Activated CD8-positive, alpha-beta T cell treated with anti-CD3 and anti-CD28 coated beads for 36 hours (primary cell): ENCODE measurements at regions not wholly inside any gene's neighbourhood (a gene's known extent, or its start where the extent isn't known, plus 50 kb on each side); places are given as distances from the start of the nearest gene placed in this dataset.

Source experiments
- ATAC-seq: fragments of 200-7000 bp; cut with Tn5 transposase; one replicate; pipeline ENCODE4 v1.10.0; 2021; ENCODE audit warnings: mild to moderate bottlenecking, moderate library complexity
- CTCF ChIA-PET: fragments of 350-600 bp; sonication (Branson Sonifier 250); formaldehyde crosslinking; loops from one replicate; lab custom pipeline; 2021; ENCODE audit warnings: antibody characterized with exemption; lab: Charles Lee
- POLR2A ChIA-PET: fragments of 350-600 bp; sonication (Branson Sonifier 250); formaldehyde crosslinking; loops from one replicate; lab custom pipeline; 2021; ENCODE audit warnings: antibody characterized with exemption; lab: Charles Lee
- DNase-seq: peaks from one replicate; pipeline ENCODE4 v3.0.0-alpha.2; 2020
- H3K27ac Mint-ChIP-seq: one replicate; pipeline ENCODE4 v1.8.0; 2021; ENCODE audit warnings: mild to moderate bottlenecking, mixed read lengths
- H3K27me3 Mint-ChIP-seq: one replicate; pipeline ENCODE4 v1.8.0; 2021; ENCODE audit warnings: mixed read lengths
- H3K36me3 Mint-ChIP-seq: one replicate; pipeline ENCODE4 v1.8.0; 2021; ENCODE audit warnings: low read depth, mixed read lengths
- H3K4me1 Mint-ChIP-seq: one replicate; pipeline ENCODE4 v1.8.0; 2021; ENCODE audit warnings: low read depth, mixed read lengths
- H3K4me3 Mint-ChIP-seq: one replicate; pipeline ENCODE4 v1.8.0; 2021; ENCODE audit warnings: mild to moderate bottlenecking, moderate library complexity, mixed read lengths
- H3K9me3 Mint-ChIP-seq: one replicate; pipeline ENCODE4 v1.8.0; 2021; ENCODE audit warnings: mixed read lengths
- intact Hi-C: fragments of 100-400 bp; cut with micrococcal nuclease; formaldehyde crosslinking; loops from one replicate; pipeline ENCODE4 v1.10.0; 2022
- TF ChIP-seq, protein P1 (sequence below): fragments of 200-600 bp; IDR thresholded peaks from one replicate; pipeline ENCODE4 v1.8.0; 2022; ENCODE audit warnings: antibody characterized with exemption, mild to moderate bottlenecking

GRCh38 chr22:27538666-27539065, 262.9 kb downstream of the MN1 start:
- DNase-seq (no peak), ATAC-seq (no peak)
- Mint-ChIP-seq H3K36me3 (no peaks in the 10 kb centered on the region), H3K4me3 (no peak overlapping the region), H3K27ac (no peak overlapping the region), H3K27me3 (peaks cover 4% of the 10 kb centered on the region), H3K9me3 (no peaks in the 10 kb centered on the region), H3K4me1 (no peaks in the 10 kb centered on the region)
- CTCF ChIA-PET = no interaction called here
- POLR2A ChIA-PET = no interaction called here
- intact Hi-C loops = no loop called here
- TF ChIP-seq, protein P1, sequence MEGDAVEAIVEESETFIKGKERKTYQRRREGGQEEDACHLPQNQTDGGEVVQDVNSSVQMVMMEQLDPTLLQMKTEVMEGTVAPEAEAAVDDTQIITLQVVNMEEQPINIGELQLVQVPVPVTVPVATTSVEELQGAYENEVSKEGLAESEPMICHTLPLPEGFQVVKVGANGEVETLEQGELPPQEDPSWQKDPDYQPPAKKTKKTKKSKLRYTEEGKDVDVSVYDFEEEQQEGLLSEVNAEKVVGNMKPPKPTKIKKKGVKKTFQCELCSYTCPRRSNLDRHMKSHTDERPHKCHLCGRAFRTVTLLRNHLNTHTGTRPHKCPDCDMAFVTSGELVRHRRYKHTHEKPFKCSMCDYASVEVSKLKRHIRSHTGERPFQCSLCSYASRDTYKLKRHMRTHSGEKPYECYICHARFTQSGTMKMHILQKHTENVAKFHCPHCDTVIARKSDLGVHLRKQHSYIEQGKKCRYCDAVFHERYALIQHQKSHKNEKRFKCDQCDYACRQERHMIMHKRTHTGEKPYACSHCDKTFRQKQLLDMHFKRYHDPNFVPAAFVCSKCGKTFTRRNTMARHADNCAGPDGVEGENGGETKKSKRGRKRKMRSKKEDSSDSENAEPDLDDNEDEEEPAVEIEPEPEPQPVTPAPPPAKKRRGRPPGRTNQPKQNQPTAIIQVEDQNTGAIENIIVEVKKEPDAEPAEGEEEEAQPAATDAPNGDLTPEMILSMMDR = no peak

DNA sequence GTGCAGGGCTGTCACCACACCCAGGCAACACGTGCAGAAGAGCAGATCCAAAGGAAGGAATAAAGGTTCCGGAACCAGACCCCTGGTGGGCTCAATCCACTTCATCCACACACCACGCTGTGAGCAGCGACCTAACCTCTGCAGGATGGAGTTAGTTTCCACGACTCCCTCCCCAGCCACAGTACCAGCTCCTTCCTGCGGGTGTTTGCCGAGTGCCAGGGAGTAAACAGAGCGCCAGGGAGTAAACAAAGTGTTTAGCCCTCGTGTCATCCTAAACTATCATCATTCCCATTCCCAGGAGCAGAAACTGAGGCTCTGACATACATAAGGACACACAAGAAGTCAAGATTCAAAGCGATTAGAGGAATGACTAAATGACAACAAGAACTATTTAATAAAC, 261.3 kb downstream of the MN1 start:
- DNase-seq (no peak), ATAC-seq (no peak)
- H3K27ac Mint-ChIP-seq = no peak overlapping the region
- H3K36me3 Mint-ChIP-seq = no peaks in the 10 kb centered on the region
- intact Hi-C loops = no loop called here
- POLR2A ChIA-PET = no interaction called here
- TF ChIP-seq, protein P1 = no peak
- CTCF ChIA-PET = no interaction called here
- H3K4me3 Mint-ChIP-seq = no peak overlapping the region
- no peaks in the 10 kb centered on the region for H3K9me3 Mint-ChIP-seq
- H3K27me3 Mint-ChIP-seq = peaks cover 4% of the 10 kb centered on the region
- H3K4me1 Mint-ChIP-seq = no peaks in the 10 kb centered on the region

GRCh38 chr22:27540656-27541396, 260.7 kb downstream of the MN1 start:
- CTCF ChIA-PET = no interaction called here
- POLR2A ChIA-PET = interaction anchor here (0.7 kb wide), 1 partner anchor 22 kb away, joined by 3 read pairs; no protein-coding TSS in a partner anchor
- peaks cover 9% of the 10 kb centered on the region for H3K27me3 Mint-ChIP-seq

DNA sequence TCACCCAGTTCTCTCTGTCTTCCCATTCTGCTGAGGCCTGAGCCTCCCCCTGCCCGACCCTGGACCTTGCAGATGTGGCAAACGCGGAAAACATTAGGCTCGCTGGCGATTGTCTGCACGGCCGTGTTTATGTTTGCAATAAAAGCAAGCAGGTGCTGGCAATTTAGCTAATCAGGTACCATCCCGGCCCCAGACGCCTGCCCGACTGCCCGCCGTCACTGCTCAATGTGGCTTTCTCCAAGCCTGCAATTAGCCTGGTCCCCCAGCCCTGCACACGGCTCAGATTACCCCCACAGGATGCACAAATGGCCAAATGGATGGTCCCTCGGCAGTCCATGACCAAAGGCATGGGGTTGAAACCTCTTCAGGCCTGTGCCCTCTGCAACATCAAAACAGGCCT, 259.7 kb downstream of the MN1 start:
- H3K36me3 Mint-ChIP-seq = no peaks in the 10 kb centered on the region

More at GRCh38 chr22:27540656-27541396, 260.7 kb downstream of the MN1 start:
- Mint-ChIP-seq H3K4me3 (no peak overlapping the region), H3K36me3 (no peaks in the 10 kb centered on the region), H3K27ac (no peak overlapping the region), H3K9me3 (no peaks in the 10 kb centered on the region), H3K4me1 (no peaks in the 10 kb centered on the region)
- DNase-seq (no peak), ATAC-seq (no peak)
- TF ChIP-seq, protein P1 = no peak
- intact Hi-C loops = no loop called here

GRCh38 chr22:27542602-27543001, 259.0 kb downstream of the MN1 start:
- Mint-ChIP-seq H3K9me3 (no peaks in the 10 kb centered on the region), H3K36me3 (no peaks in the 10 kb centered on the region)

More for the DNA sequence above, 259.7 kb downstream of the MN1 start:
- DNase-seq (no peak), ATAC-seq (no peak)
- no peak overlapping the region for H3K4me3 Mint-ChIP-seq
- H3K27ac Mint-ChIP-seq = no peak overlapping the region
- CTCF ChIA-PET = no interaction called here
- no peaks in the 10 kb centered on the region for H3K9me3 Mint-ChIP-seq
- POLR2A ChIA-PET = no interaction called here
- TF ChIP-seq, protein P1 = no peak
- H3K27me3 Mint-ChIP-seq = peaks cover 11% of the 10 kb centered on the region
- intact Hi-C loops = no loop called here
- no peaks in the 10 kb centered on the region for H3K4me1 Mint-ChIP-seq

More at GRCh38 chr22:27542602-27543001, 259.0 kb downstream of the MN1 start:
- TF ChIP-seq, protein P1 = no peak
- ATAC-seq (no peak), DNase-seq (no peak)
- intact Hi-C loops = no loop called here
- peaks cover 11% of the 10 kb centered on the region for H3K27me3 Mint-ChIP-seq
- CTCF ChIA-PET = no interaction called here
- H3K27ac Mint-ChIP-seq = no peak overlapping the region
- no peaks in the 10 kb centered on the region for H3K4me1 Mint-ChIP-seq
- H3K4me3 Mint-ChIP-seq = no peak overlapping the region
- POLR2A ChIA-PET = no interaction called here
